Liver (tissue), 3 donors: ENCODE measurements at regions not wholly inside any gene's neighbourhood (a gene's known extent, or its start where the extent isn't known, plus 50 kb on each side); places are given as distances from the start of the nearest gene placed in this dataset.
"Not testable (repeated sequence)": the region's sequence is repeated elsewhere in the genome, so short reads cannot be mapped to it uniquely, and the experiment has no call there.

Source experiments
- GABPA ChIP-seq, 2 donors: IDR thresholded peaks in 1 of 2; conservative IDR thresholded peaks in 1 of 2; 2 replicates each; pipeline ENCODE4 v1.6.1; 2016; ENCODE audit warnings: antibody characterized with exemption in 2 of 2, mild to moderate bottlenecking in 1 of 2, moderate library complexity in 1 of 2
- HNF4G ChIP-seq: IDR thresholded peaks from 2 replicates; pipeline ENCODE4 v1.6.1; 2016; ENCODE audit warnings: antibody characterized with exemption
- JUND ChIP-seq, 2 donors: IDR thresholded peaks; 2 replicates each; pipeline ENCODE4 v1.6.1; 2016; ENCODE audit warnings: antibody characterized with exemption in 2 of 2
- NR2F2 ChIP-seq: IDR thresholded peaks from 2 replicates; pipeline ENCODE4 v1.6.1; 2016; ENCODE audit warnings: antibody characterized with exemption
- RAD21 ChIP-seq, 2 donors: IDR thresholded peaks; 2 replicates each; pipeline ENCODE4 v1.6.1; 2016; ENCODE audit warnings: antibody characterized with exemption in 2 of 2, mild to moderate bottlenecking in 2 of 2
- RXRA ChIP-seq, 2 donors: IDR thresholded peaks; 2 replicates each; pipeline ENCODE4 v1.6.1; 2017 to 2018; ENCODE audit warnings: antibody characterized with exemption in 2 of 2, mild to moderate bottlenecking in 1 of 2
- SP1 ChIP-seq: IDR thresholded peaks from 2 replicates; pipeline ENCODE4 v1.6.1; 2018; ENCODE audit warnings: antibody characterized with exemption, mild to moderate bottlenecking
- TAF1 ChIP-seq: conservative IDR thresholded peaks from 2 replicates; pipeline ENCODE4 v1.6.1; 2016; ENCODE audit warnings: antibody characterized with exemption, mild to moderate bottlenecking
- TF ChIP-seq, protein P1 (sequence below): fragments of 150-350 bp; IDR thresholded peaks from 2 replicates; pipeline ENCODE4 v1.5.1; 2017; ENCODE audit warnings: improper control_type of control experiment, low read depth, low read length; ENCODE audit not compliant: missing input control
- TF ChIP-seq, protein P2 (sequence below): IDR thresholded peaks from 2 replicates; pipeline ENCODE4 v1.6.1; 2016; ENCODE audit warnings: antibody characterized with exemption, mild to moderate bottlenecking
- TF ChIP-seq, protein P3 (sequence below): IDR thresholded peaks from 2 replicates; pipeline ENCODE4 v1.6.1; 2016; ENCODE audit warnings: antibody characterized with exemption
- donor health status: healthy.
- donor health status: healthy.

DNA sequence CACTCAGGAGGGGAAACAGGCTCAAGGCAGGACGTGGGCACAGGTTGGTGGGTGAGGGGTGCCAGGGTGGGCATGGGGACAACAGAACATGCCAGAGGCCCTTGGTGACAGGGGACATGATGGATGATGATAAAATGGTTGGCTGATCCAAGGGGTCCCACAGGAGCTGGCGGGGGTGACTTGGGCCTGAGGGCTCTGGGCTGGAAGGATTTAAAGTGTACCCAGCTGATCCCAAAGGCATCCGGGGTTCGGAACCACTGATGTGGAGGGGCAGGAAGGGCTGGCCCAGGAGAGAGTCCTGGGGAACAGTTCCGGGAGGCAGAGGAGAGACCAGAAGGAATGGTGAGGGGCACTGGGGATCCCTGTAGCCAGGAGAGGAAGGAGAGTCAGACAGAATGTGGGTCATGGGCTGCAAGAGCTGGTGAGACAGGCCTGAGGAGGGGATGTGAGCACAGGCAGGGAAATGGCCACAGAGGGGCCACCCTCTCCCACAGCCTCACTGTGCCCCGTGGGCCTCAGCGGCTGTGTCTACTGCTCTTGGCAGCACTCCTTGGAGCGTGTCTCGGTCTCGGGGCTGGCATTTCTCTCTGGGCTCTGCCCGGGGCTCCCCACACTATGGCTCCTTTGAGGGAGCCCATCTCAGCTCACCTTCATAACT lies 70.7 kb upstream of the PTPN20 start:
- not testable (repeated sequence) for TF ChIP-seq RXRA (IDR thresholded peaks at IDR 0.05); TAF1; GABPA (IDR thresholded peaks at IDR 0.05 in 1 of 2, conservative IDR thresholded peaks at IDR 0.05 in 1 of 2); SP1; NR2F2; RAD21 (IDR thresholded peaks at IDR 0.05); JUND (IDR thresholded peaks at IDR 0.05); HNF4G
- TF ChIP-seq, protein P1, sequence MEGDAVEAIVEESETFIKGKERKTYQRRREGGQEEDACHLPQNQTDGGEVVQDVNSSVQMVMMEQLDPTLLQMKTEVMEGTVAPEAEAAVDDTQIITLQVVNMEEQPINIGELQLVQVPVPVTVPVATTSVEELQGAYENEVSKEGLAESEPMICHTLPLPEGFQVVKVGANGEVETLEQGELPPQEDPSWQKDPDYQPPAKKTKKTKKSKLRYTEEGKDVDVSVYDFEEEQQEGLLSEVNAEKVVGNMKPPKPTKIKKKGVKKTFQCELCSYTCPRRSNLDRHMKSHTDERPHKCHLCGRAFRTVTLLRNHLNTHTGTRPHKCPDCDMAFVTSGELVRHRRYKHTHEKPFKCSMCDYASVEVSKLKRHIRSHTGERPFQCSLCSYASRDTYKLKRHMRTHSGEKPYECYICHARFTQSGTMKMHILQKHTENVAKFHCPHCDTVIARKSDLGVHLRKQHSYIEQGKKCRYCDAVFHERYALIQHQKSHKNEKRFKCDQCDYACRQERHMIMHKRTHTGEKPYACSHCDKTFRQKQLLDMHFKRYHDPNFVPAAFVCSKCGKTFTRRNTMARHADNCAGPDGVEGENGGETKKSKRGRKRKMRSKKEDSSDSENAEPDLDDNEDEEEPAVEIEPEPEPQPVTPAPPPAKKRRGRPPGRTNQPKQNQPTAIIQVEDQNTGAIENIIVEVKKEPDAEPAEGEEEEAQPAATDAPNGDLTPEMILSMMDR: not testable (repeated sequence)
- TF ChIP-seq, protein P2, sequence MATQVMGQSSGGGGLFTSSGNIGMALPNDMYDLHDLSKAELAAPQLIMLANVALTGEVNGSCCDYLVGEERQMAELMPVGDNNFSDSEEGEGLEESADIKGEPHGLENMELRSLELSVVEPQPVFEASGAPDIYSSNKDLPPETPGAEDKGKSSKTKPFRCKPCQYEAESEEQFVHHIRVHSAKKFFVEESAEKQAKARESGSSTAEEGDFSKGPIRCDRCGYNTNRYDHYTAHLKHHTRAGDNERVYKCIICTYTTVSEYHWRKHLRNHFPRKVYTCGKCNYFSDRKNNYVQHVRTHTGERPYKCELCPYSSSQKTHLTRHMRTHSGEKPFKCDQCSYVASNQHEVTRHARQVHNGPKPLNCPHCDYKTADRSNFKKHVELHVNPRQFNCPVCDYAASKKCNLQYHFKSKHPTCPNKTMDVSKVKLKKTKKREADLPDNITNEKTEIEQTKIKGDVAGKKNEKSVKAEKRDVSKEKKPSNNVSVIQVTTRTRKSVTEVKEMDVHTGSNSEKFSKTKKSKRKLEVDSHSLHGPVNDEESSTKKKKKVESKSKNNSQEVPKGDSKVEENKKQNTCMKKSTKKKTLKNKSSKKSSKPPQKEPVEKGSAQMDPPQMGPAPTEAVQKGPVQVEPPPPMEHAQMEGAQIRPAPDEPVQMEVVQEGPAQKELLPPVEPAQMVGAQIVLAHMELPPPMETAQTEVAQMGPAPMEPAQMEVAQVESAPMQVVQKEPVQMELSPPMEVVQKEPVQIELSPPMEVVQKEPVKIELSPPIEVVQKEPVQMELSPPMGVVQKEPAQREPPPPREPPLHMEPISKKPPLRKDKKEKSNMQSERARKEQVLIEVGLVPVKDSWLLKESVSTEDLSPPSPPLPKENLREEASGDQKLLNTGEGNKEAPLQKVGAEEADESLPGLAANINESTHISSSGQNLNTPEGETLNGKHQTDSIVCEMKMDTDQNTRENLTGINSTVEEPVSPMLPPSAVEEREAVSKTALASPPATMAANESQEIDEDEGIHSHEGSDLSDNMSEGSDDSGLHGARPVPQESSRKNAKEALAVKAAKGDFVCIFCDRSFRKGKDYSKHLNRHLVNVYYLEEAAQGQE: not testable (repeated sequence)
- TF ChIP-seq, protein P3, sequence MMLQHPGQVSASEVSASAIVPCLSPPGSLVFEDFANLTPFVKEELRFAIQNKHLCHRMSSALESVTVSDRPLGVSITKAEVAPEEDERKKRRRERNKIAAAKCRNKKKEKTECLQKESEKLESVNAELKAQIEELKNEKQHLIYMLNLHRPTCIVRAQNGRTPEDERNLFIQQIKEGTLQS: not testable (repeated sequence)
